ENCODE measurements at regions not wholly inside any gene's neighbourhood (a gene's known extent, or its start where the extent isn't known, plus 50 kb on each side); places are given as distances from the start of the nearest gene placed in this dataset.
"Not testable (repeated sequence)": the region's sequence is repeated elsewhere in the genome, so short reads cannot be mapped to it uniquely, and the experiment has no call there.

GRCh38 chr1:112105557-112105956, 116.1 kb upstream of the KCND3 start:
- DNase-seq = no peak

DNA sequence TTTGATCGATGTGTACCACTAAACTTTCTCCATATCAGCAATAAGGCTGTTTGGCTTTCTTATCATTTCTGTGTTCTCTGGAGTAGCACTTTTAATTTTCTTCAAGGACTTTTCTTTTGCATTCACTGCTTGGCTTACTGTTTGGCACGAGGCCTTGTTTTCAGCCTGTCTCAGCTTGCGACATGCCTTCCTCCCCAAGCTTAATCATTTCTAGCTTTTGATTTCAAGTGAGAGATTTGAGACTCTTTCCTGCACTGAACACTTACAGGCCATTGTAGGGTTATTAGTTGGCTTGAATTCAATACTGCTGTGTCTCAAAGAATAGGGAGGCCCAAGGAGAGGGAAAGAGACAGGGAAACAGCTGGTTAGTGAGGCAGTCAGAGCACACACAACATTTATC, 120.6 kb upstream of the KCND3 start:
- no peak for DNase-seq

GRCh38 chr1:112111734-112112133, 122.3 kb upstream of the KCND3 start:
- DNase-seq = no peak

- no peak for DNase-seq
Observed at GRCh38 chr1:112114540-112114939, 125.1 kb upstream of the KCND3 start.

GRCh38 chr1:112126598-112126997, 137.1 kb upstream of the KCND3 start:
- no peak for DNase-seq

- DNase-seq = not testable (repeated sequence)
Observed at GRCh38 chr1:112127606-112128005, 138.1 kb upstream of the KCND3 start.

DNA sequence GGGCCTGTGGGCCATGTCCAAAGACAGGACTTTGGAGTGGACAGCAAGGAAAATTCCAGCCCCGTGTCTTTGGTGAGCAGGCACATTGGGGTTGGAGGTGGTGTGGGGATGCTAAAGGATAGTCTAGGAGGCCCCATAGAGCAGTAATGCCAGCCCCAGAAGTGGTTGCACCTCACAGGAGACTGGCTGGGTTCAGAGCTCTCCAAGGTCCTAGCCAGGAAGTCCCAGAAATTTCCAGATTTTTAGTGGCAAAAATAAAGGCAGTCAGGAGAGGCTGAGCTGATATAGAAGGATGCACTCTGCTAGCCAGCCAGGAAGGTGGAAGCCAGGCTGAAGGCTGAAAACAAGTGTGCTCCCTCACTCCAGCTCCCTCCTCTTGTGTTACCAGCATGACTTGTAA, 144.0 kb upstream of the KCND3 start:
- DNase-seq = no peak

- no peak for DNase-seq
Observed at GRCh38 chr1:112140743-112141142, 151.3 kb upstream of the KCND3 start.

GRCh38 chr1:112141301-112141700, 151.8 kb upstream of the KCND3 start:
- no peak for DNase-seq

- DNase-seq = no peak
Observed at GRCh38 chr1:112141923-112142322, 152.5 kb upstream of the KCND3 start.

DNA sequence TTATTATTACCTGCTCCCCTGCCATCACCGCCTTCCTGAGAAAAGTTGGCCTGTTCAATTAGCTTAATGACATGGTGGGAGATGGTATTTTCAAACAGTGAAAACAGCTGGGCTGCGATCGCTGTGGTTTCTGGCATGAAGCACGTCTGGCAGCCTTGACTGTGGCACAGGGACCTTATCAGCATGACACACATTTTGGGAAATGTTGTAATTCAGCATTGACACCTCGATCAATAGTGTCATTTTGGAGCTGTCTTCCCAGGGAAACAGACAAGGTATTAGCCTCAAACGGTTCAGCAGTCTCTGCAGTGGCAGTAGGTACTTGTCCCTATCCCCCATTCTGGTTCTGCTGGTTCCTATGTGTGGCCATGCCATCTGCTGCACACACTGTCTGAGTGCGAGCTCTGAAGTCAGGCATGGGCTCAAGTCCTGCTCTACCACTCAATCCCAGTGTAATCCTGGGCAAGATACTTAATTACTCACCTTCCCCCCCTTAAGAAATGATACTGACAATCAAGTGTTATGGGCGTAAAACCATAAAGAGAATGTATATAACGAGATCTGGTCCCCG, 154.5 kb upstream of the KCND3 start:
- no peak for DNase-seq

DNA sequence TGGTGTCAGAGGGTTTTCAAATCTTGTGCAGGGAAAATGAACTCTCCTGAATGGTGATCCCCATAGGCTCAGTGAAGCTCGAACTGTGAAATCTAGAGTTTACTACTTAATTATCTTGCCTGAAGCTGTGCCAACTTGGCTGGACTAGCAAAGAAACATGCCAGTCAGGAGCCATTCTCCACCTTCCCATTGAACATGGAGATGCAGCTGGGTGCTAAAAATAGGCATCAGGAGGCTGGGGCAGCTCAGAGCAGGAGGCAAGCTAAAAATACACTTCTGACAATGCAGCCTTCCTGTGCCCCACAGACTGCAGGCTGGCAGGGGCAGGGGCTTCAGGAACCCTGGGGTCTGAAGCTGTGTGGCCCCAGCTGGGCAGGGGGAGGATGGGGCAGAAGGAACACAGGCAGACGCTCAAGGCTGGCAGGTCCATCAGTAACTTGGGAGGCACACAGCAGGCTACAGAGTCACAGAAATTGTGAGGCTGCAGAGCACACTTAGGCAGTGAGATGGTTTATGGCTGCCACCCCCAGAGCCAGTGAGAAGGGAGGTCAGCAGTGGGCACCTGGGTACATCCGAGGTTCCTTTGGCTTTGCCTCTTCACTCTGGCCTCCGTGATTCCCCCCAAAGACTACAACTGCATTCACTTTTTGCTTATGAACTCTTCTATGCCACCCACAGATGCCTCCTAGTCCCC, 155.4 kb upstream of the KCND3 start:
- no peak for DNase-seq

- DNase-seq = no peak
Observed at GRCh38 chr1:112146201-112146715, 156.8 kb upstream of the KCND3 start.

GRCh38 chr1:112160214-112160613, 170.7 kb upstream of the KCND3 start:
- DNase-seq = not testable (repeated sequence)

DNA sequence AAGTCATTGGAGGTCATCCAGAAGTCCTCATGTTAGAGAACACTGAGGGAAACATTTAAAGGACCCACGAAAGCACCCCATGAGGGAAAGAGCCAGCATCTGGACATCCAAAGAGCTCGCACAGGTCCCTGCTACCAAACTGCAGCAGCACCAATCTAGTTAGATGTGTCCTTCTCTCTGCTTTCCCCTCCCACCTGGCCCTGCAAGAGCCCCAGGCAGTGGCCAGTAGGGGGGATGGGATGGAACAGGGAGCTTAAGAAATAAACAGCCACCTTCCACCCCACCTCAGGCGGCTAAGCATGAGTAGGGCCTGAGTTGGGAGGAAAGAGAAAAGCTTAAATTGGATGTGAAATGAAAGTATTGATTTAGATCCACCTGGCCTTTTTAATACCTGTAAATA, 175.9 kb upstream of the KCND3 start:
- DNase-seq = no peak

DNA sequence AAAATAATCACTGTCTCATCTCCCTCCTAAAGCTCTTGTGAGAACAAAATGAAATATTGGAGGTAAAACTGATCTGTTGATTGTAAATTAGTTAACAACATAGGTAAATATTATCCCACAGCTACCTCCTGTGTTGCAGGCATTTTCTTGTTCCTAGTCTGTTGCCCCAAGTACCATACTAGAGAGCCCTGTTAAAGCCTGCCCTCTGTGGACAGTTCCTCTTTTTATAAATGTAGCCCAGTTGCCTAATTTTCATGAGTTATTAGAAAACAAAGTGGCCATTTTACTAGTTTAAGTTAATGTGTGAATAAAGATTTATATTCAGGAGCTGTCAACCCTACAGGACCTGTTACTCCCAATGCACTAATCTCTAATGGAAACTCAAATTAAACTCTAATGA, 180.0 kb upstream of the KCND3 start:
- no peak for DNase-seq

- no peak for DNase-seq
Observed at GRCh38 chr1:112172294-112172882, 182.9 kb upstream of the KCND3 start.

GRCh38 chr1:112177314-112177713, 187.8 kb upstream of the KCND3 start:
- DNase-seq = no peak

- DNase-seq = no peak
Observed at GRCh38 chr1:112188611-112189010, 199.1 kb upstream of the KCND3 start.

- DNase-seq = no peak
Observed at GRCh38 chr1:112196008-112196588, 199.9 kb upstream of the CTTNBP2NL start.

DNA sequence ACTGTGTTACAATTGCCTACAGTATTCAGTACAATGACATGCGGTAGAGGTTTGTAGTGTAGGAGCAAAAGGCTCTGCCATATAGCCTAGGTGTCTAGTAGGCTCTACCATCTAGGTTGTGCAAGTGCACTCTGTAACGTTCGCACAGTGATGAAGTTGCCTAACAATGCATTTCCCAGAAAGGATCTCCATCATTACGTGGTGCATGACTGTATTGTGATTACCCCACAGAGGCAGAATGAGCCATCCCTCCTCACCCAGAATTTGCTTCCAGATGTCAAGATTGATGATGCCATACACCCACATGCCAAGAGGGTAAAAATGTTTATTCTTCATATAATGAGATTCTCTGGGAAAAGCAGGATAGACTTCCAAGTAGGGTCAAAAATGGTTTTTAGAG, 199.3 kb upstream of the CTTNBP2NL start:
- no peak for DNase-seq

GRCh38 chr1:112209493-112209892, 186.5 kb upstream of the CTTNBP2NL start:
- no peak for DNase-seq

- no peak for DNase-seq
Observed at GRCh38 chr1:112219267-112219666, 176.7 kb upstream of the CTTNBP2NL start.

GRCh38 chr1:112230232-112230631, 165.8 kb upstream of the CTTNBP2NL start:
- no peak for DNase-seq
